Upper lobe of left lung (tissue), 4 donors: ENCODE measurements at regions not wholly inside any gene's neighbourhood (a gene's known extent, or its start where the extent isn't known, plus 50 kb on each side); places are given as distances from the start of the nearest gene placed in this dataset.

Source experiments
- EP300 ChIP-seq, 4 donors: sonication (generic); formaldehyde crosslinking; IDR thresholded peaks; one replicate each; pipeline ENCODE4 v1.5.1; 2017; ENCODE audit warnings: antibody characterized with exemption in 4 of 4, control low read depth in 2 of 4
- POLR2A ChIP-seq, 4 donors: fragments of 450-650 bp; IDR thresholded peaks; one replicate each; pipeline ENCODE4 v1.5.1; 2016 to 2017; ENCODE audit warnings: antibody characterized with exemption in 4 of 4, mild to moderate bottlenecking in 2 of 4
- POLR2AphosphoS5 ChIP-seq, 2 donors: sonication (generic); formaldehyde crosslinking; IDR thresholded peaks; one replicate each; pipeline ENCODE4 v1.5.1; 2017; ENCODE audit warnings: antibody characterized with exemption in 2 of 2
- TF ChIP-seq, protein P1 (sequence below), 6 experiments: fragments of 450-650 bp in 4 of 6; fragments of 200-600 bp in 2 of 6; sonication (generic) in 2 of 6; IDR thresholded peaks; one replicate each; pipeline ENCODE4 v1.5.1; 2016 to 2019; ENCODE audit warnings: antibody characterized with exemption in 6 of 6

- no peak for TF ChIP-seq POLR2A (IDR thresholded peaks at IDR 0.05)
- TF ChIP-seq, protein P1, sequence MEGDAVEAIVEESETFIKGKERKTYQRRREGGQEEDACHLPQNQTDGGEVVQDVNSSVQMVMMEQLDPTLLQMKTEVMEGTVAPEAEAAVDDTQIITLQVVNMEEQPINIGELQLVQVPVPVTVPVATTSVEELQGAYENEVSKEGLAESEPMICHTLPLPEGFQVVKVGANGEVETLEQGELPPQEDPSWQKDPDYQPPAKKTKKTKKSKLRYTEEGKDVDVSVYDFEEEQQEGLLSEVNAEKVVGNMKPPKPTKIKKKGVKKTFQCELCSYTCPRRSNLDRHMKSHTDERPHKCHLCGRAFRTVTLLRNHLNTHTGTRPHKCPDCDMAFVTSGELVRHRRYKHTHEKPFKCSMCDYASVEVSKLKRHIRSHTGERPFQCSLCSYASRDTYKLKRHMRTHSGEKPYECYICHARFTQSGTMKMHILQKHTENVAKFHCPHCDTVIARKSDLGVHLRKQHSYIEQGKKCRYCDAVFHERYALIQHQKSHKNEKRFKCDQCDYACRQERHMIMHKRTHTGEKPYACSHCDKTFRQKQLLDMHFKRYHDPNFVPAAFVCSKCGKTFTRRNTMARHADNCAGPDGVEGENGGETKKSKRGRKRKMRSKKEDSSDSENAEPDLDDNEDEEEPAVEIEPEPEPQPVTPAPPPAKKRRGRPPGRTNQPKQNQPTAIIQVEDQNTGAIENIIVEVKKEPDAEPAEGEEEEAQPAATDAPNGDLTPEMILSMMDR (IDR thresholded peaks at IDR 0.05) = no peak
- no peak for TF ChIP-seq POLR2AphosphoS5 (IDR thresholded peaks at IDR 0.05)
- TF ChIP-seq EP300 (IDR thresholded peaks at IDR 0.05) = no peak
These were observed 1266.2 kb downstream of the TMEM121 start for GRCh38 chr14:106792543-106792942.
